Liver (tissue), 3 donors: ENCODE measurements at regions not wholly inside any gene's neighbourhood (a gene's known extent, or its start where the extent isn't known, plus 50 kb on each side); places are given as distances from the start of the nearest gene placed in this dataset.

Experiments
- CTCF ChIP-seq: fragments of 150-350 bp; IDR thresholded peaks from 2 replicates; pipeline ENCODE4 v1.5.1; 2017; ENCODE audit warnings: improper control_type of control experiment, low read depth, low read length; ENCODE audit not compliant: missing input control
- JUND ChIP-seq, 2 donors: IDR thresholded peaks; 2 replicates each; pipeline ENCODE4 v1.6.1; 2016; ENCODE audit warnings: antibody characterized with exemption in 2 of 2
- MAX ChIP-seq: IDR thresholded peaks from 2 replicates; pipeline ENCODE4 v1.6.1; 2016; ENCODE audit warnings: antibody characterized with exemption
- NR2F2 ChIP-seq: IDR thresholded peaks from 2 replicates; pipeline ENCODE4 v1.6.1; 2016; ENCODE audit warnings: antibody characterized with exemption
- TAF1 ChIP-seq: conservative IDR thresholded peaks from 2 replicates; pipeline ENCODE4 v1.6.1; 2016; ENCODE audit warnings: antibody characterized with exemption, mild to moderate bottlenecking
- donor health status: healthy.
- donor health status: healthy.

DNA sequence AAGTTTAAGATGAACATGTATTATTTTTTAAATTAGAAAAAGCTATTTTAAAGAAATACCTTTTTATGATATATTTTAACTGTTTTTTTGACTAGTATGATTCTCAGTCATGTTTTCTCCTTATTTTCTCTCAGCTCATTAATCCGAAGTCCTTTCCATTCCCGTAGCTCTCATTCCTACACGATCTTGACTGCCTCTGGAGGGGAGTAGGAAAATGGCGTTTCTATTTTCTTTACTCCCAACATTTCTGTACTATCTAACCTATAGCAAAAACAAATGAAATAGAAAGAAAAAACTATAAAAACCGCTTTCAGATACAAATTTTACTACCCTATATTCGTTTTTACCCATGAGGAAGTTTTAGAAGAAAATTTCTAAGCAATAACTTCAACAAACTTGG lies 343.8 kb downstream of the RBM26 start:
- no peak for TF ChIP-seq JUND (IDR thresholded peaks at IDR 0.05)
- no peak for TF ChIP-seq TAF1
- no peak for TF ChIP-seq NR2F2
- TF ChIP-seq CTCF, result no peak
- no peak for TF ChIP-seq MAX
